GM12872 (cell line): ENCODE measurements at regions not wholly inside any gene's neighbourhood (a gene's known extent, or its start where the extent isn't known, plus 50 kb on each side); places are given as distances from the start of the nearest gene placed in this dataset.

Experiments
- TF ChIP-seq, protein P1 (sequence below): IDR thresholded peaks from 3 replicates; pipeline ENCODE4 v1.5.1; 2011; ENCODE audit warnings: low read depth, mild to moderate bottlenecking, low read length, moderate library complexity; ENCODE audit not compliant: insufficient read depth

DNA sequence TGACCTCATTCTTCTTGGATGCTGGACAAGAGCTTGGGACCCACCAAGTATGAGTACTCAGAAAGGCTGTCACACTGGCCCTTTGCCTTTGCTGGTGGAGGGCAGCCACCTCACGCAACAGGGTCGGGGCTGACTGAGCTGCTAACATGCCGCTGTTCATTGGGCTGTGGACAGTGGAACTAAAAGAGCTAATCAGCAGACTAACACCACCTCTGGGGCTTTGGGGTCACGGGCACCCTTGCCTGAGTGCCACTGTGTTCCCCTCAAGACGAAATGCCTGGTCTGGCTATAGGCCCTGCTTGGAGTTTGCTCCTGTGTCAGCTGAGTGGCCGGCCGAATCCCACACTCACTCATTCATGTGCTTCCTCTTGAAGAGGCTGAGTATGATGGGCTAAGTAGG is 559.6 kb downstream of the SPRY1 start:
- TF ChIP-seq, protein P1, sequence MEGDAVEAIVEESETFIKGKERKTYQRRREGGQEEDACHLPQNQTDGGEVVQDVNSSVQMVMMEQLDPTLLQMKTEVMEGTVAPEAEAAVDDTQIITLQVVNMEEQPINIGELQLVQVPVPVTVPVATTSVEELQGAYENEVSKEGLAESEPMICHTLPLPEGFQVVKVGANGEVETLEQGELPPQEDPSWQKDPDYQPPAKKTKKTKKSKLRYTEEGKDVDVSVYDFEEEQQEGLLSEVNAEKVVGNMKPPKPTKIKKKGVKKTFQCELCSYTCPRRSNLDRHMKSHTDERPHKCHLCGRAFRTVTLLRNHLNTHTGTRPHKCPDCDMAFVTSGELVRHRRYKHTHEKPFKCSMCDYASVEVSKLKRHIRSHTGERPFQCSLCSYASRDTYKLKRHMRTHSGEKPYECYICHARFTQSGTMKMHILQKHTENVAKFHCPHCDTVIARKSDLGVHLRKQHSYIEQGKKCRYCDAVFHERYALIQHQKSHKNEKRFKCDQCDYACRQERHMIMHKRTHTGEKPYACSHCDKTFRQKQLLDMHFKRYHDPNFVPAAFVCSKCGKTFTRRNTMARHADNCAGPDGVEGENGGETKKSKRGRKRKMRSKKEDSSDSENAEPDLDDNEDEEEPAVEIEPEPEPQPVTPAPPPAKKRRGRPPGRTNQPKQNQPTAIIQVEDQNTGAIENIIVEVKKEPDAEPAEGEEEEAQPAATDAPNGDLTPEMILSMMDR: no peak

DNA sequence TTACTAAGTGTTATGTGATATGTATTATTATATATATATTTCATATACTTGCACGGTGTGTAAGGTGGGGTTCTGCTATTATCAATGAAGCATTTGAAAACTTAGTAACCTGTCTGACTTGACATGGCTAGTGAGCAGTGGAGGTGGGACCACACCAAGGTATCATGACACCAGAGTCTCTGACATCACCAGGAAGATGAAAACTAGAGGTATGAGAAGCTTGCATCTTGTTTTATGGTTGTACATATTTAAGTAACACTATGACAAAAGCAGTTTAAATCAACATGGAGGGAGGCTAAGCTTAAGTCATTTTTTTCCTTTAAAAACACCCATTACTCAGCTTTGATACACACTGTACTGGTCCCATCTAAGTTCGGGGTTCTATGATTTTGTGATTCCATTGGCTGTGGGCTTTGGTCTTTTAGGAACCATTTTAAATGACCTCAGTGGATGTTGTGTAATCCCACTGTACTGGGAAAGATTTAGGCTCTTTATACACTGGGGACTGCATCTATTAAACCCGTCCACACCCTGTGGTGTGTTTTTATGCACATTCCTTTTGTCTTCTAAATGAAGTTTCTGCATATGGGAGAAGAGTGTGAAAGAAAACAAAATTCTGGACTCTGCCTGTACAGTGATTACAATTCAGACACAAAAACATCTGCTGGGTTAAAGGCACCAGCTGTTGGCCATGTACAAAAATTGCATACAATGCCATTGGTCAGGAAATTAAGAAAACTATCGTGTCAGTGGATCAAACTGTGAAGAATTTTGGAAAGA is 570.6 kb downstream of the SPRY1 start:
- TF ChIP-seq, protein P1: no peak

DNA sequence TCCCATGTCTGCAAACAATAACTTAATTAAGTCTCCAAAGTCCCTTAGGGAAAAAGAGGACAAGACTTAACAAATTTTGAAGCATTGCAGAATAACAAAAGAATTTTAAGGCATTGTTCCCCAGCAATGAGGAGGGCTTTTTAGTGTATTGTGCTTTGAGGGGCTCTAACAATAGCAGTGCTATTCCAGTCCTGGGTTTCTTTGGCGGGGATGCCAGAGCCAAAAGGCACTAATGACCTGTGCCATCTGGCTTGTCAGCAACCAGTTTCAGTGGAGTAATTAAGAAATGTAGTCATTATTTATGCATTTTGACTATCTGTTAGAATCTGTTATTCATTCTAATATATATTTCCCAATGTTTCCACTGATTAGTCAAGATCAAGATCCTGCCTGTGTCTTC is 575.4 kb downstream of the SPRY1 start:
- TF ChIP-seq, protein P1: no peak

DNA sequence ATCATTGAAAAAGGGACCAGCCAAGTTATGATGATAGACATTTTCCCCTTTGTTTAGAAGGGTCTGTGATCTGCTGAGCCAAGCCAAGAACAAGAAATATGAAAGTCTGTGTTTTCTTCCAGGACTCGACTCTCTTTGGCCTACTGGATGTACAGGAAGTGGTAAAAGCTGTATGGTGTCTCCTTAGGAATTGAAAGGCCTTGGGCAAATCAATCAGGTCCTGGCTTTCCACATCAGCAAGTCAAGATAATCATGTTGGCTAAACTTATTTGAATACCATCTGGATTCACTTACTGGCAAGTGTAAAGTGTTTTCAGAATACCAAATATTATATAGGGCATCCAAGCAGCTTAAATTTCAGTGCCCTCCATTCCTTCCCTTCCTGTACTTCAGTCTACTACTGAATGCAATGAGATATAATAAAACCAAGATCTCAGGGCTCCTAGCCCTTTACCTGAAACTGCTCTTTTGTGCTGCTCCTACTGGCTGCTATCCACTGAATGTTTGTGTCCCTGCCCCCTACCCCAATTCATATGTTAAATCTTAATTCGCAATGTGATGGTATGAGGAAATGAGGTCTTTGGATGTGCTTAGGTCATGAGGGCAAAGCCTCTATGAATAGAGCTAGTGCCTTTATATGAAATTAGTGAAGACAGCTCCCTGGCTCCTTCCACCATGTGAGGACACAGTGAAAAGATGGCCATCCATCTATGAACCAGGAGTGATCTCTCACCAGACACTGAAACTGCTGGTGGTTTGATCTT is 578.0 kb downstream of the SPRY1 start:
- TF ChIP-seq, protein P1: no peak

DNA sequence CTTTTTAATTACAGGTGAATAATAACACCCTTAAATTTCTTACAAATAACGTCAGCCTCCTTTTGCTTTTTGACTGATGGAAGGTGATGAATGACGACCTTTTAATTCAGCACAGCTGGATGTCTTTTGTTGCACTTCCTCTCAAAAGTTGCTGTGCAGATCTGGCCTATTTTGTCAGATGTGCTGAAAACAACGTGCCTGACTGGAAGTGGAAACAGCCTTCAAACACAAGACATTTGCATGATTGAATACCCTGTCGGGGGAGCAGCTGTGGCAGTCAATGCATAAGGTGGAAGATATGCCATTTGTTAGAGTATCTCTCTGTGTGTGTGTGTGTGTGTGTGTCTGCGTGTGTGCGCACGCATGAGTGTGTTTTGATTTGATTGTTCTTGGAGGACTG is 579.7 kb downstream of the SPRY1 start:
- TF ChIP-seq, protein P1: no peak

DNA sequence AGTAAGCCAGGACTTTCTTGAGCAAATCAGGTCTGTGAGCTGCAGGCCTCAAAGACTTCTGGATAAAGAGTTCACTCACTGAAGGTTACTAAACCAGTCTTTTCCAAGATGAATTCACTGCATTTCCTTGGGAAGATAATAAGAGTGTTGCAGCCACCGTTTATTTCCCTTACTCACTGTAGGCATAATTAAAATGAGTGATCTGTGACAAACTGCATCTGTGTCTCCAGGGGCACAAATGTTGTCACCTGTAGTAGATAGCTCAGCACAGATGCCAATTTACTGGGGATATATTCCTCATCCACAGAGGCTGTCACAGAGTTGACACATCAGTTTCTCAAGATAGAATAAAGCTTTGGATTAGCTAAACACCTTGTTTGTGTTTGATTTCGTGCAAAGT is 580.2 kb downstream of the SPRY1 start:
- TF ChIP-seq, protein P1: no peak

DNA sequence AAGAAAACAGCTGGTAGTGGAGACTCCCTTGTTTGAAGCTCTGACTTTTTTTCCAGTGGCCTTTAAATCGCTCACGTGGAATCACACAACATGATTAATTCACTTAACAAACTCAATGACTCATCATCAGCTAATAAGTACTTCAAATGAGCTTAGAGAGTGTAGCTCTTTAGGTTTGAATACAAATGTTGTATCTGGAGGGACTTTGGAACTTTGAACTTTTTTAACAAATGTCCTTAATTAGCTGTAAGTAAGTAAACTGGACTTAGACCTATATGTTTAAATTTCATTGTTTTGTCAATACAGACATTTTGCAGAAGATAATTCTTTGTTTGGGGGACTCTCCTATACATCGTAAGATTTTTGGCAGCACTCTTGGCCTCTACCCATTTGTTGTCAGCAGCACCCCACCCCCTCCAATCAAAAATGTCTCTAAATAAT is 581.1 kb downstream of the SPRY1 start:
- TF ChIP-seq, protein P1: no peak
